MCF 10A (cell line): ENCODE measurements at regions not wholly inside any gene's neighbourhood (a gene's known extent, or its start where the extent isn't known, plus 50 kb on each side); places are given as distances from the start of the nearest gene placed in this dataset.
"Not testable (repeated sequence)": the region's sequence is repeated elsewhere in the genome, so short reads cannot be mapped to it uniquely, and the experiment has no call there.

Source experiments
- BruUV-seq: library from RNA; stranded (reverse); fragments of 400-500 nt; replicated peaks from 2 replicates; lab custom pipeline; 2021; lab: Mats Ljungman, UMichigan
- CTCF ChIA-PET: fragments of 300-600 bp; sonication (Branson Sonifier 250); formaldehyde crosslinking; extraction: SDS; loops from one replicate; lab custom pipeline; 2021; ENCODE audit warnings: antibody characterized with exemption, inconsistent platforms; lab: Yijun Ruan, JAX
- POLR2A ChIA-PET: fragments of 300-600, 350-650 bp; sonication (Branson Sonifier 250); formaldehyde crosslinking; extraction: SDS; loops from one replicate; lab custom pipeline; 2020; ENCODE audit warnings: antibody characterized with exemption, inconsistent platforms; lab: Yijun Ruan, JAX
- DNase-seq: peaks from one replicate; pipeline ENCODE4 v3.0.0-alpha.2; 2018; ENCODE audit not compliant: unreplicated experiment
- H3K27ac Mint-ChIP-seq: one replicate; pipeline ENCODE4 v1.8.0; 2022; ENCODE audit warnings: mild to moderate bottlenecking, low read depth, mixed read lengths; ENCODE audit not compliant: unreplicated experiment
- H3K27me3 Mint-ChIP-seq: one replicate; pipeline ENCODE4 v1.8.0; 2022; ENCODE audit warnings: mixed read lengths; ENCODE audit not compliant: insufficient read depth, unreplicated experiment
- H3K36me3 Mint-ChIP-seq: one replicate; pipeline ENCODE4 v1.8.0; 2022; ENCODE audit warnings: mild to moderate bottlenecking, moderate library complexity, mixed read lengths; ENCODE audit not compliant: insufficient read depth, unreplicated experiment
- H3K4me1 Mint-ChIP-seq: one replicate; pipeline ENCODE4 v1.8.0; 2022; ENCODE audit warnings: mixed read lengths; ENCODE audit not compliant: insufficient read depth, unreplicated experiment
- H3K4me3 Mint-ChIP-seq: one replicate; pipeline ENCODE4 v1.8.0; 2022; ENCODE audit warnings: mild to moderate bottlenecking, moderate library complexity, mixed read lengths; ENCODE audit not compliant: unreplicated experiment
- H3K9me3 Mint-ChIP-seq: one replicate; pipeline ENCODE4 v1.8.0; 2022; ENCODE audit warnings: mixed read lengths; ENCODE audit not compliant: unreplicated experiment
- CTCF ChIP-seq: fragments of 200-600 bp; IDR thresholded peaks from one replicate; pipeline ENCODE4 v1.8.0; 2022; ENCODE audit warnings: antibody characterized with exemption, mild to moderate bottlenecking; ENCODE audit not compliant: unreplicated experiment
- intact Hi-C: fragments of 100-400 bp; cut with micrococcal nuclease; formaldehyde crosslinking; loops from 2 replicates; pipeline ENCODE4 v1.14.1; 2022

DNA sequence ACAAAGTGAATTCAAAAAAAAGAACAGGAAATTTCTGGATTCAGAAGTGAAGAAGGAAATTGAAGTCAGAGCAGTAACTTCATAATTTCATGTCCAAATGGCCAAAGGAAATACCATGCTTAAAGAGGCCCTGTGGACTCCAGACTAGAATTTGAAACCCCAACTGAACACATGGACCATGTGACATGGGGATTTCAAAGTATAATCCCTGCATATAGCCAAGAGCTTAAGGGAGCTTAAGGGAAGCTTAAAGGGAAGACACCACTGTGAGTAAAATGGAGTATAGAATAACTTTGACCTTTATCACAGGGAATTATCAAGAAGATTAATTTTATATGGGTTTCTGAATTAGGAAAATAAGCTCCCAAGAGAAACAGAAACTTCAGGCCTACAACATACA lies 241.8 kb upstream of the POGK start:
- no peak for DNase-seq
- CTCF ChIA-PET: interaction anchor here (0.6 to 1.0 kb wide), 2 partner anchors 462 to 1124 kb away, joined by 3 read pairs; no protein-coding TSS in a partner anchor
- Mint-ChIP-seq H3K4me3 (no peak overlapping the region), H3K27ac (no peak overlapping the region), H3K27me3 (no peaks in the 10 kb centered on the region), H3K36me3 (no peaks in the 10 kb centered on the region), H3K4me1 (no peaks in the 10 kb centered on the region), H3K9me3 (no peaks in the 10 kb centered on the region)
- no peak for TF ChIP-seq CTCF
- POLR2A ChIA-PET: no interaction called here
- BruUV-seq: no TSS peak
- intact Hi-C loops: no loop called here

DNA sequence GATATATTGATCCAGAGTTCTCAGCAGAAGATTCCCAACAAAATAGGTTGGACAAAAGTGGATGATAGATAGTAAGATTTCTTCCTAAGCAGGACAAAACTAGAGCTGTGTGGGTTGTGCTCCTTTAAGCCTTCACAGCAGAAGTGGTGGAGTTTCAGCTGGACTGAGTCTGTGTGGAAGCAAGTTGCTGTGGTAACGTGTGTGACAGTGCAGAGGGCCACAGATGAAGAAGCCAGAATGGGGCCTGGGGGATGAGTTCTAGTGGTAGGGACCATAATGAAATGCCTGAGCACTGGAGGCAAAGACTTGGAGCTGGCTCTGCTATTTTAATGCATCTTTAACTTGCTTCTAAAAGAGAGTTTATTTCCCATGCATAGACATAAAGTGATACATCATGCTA lies 238.7 kb upstream of the POGK start:
- DNase-seq: no peak
- H3K4me1 Mint-ChIP-seq: no peaks in the 10 kb centered on the region
- no peaks in the 10 kb centered on the region for H3K27me3 Mint-ChIP-seq
- H3K36me3 Mint-ChIP-seq: no peaks in the 10 kb centered on the region
- ChIA-PET CTCF (interaction anchor here (0.9 kb wide), 2 partner anchors 10 to 168 kb away, joined by 3 to 4 read pairs; no protein-coding TSS in a partner anchor), POLR2A (no interaction called here)
- TF ChIP-seq CTCF: no peak
- intact Hi-C loops: no loop called here
- no TSS peak for BruUV-seq
- no peak overlapping the region for H3K27ac Mint-ChIP-seq
- H3K4me3 Mint-ChIP-seq: no peak overlapping the region
- H3K9me3 Mint-ChIP-seq: no peaks in the 10 kb centered on the region

- no peaks in the 10 kb centered on the region for H3K9me3 Mint-ChIP-seq
- CTCF ChIA-PET: no interaction called here
- no peak overlapping the region for H3K27ac Mint-ChIP-seq
- intact Hi-C loops: no loop called here
- H3K27me3 Mint-ChIP-seq: no peaks in the 10 kb centered on the region
- POLR2A ChIA-PET: no interaction called here
- no peak for DNase-seq
- H3K4me3 Mint-ChIP-seq: no peak overlapping the region
- H3K36me3 Mint-ChIP-seq: no peaks in the 10 kb centered on the region
- TF ChIP-seq CTCF: no peak
- H3K4me1 Mint-ChIP-seq: no peaks in the 10 kb centered on the region
- BruUV-seq: no TSS peak
Observed at GRCh38 chr1:166601650-166602278, 237.5 kb upstream of the POGK start.

- CTCF ChIA-PET: interaction anchor here (0.6 kb wide), 1 partner anchor 25 kb away, joined by 3 read pairs; no protein-coding TSS in a partner anchor
- H3K27ac Mint-ChIP-seq, H3K36me3 Mint-ChIP-seq, DNase-seq, intact Hi-C loops, BruUV-seq, H3K4me1 Mint-ChIP-seq, H3K4me3 Mint-ChIP-seq, H3K9me3 Mint-ChIP-seq, H3K27me3 Mint-ChIP-seq: not testable (repeated sequence)
- POLR2A ChIA-PET: interaction anchor here (1.3 kb wide), 1 partner anchor 9 kb away, joined by 4 read pairs; no protein-coding TSS in a partner anchor
Observed at GRCh38 chr1:166602801-166603200, 236.5 kb upstream of the POGK start.
